Choroid plexus epithelial cell (primary cell): ENCODE measurements at regions not wholly inside any gene's neighbourhood (a gene's known extent, or its start where the extent isn't known, plus 50 kb on each side); places are given as distances from the start of the nearest gene placed in this dataset.

ENCODE experiments used
- DNase-seq: peaks from one replicate; pipeline ENCODE4 v3.0.0-alpha.2; 2010; ENCODE audit warnings: low read depth
- H3K4me3 ChIP-seq: 2 replicates; pipeline ENCODE4 v1.5.1; 2011; ENCODE audit warnings: low read depth, mild to moderate bottlenecking, control low read depth, low read length, moderate library complexity
- TF ChIP-seq, protein P1 (sequence below): conservative IDR thresholded peaks from 2 replicates; pipeline ENCODE4 v1.5.1; 2011; ENCODE audit warnings: low read depth, mild to moderate bottlenecking, control low read depth, inconsistent platforms, low read length, moderate library complexity

DNA sequence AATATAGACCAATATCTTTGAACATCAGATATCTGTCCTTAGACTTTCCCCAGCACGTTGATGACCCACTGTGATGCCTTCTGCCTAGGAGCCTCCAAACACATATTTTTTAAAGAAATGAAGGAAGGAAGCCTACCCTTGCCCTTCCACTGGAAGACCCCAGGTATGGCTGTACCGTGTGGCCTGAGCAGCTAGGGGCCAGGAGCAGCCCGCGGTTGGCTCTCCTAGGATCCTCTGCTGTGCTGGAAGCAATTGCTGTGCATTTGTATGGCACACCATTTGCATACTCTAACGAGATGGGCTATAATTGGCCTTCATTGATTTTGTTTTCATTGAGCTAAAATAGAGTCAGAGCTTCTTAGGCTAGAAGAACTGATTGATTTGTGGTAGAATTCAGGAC, 128.8 kb downstream of the GPAT3 start:
- DNase-seq = no peak
- TF ChIP-seq, protein P1, sequence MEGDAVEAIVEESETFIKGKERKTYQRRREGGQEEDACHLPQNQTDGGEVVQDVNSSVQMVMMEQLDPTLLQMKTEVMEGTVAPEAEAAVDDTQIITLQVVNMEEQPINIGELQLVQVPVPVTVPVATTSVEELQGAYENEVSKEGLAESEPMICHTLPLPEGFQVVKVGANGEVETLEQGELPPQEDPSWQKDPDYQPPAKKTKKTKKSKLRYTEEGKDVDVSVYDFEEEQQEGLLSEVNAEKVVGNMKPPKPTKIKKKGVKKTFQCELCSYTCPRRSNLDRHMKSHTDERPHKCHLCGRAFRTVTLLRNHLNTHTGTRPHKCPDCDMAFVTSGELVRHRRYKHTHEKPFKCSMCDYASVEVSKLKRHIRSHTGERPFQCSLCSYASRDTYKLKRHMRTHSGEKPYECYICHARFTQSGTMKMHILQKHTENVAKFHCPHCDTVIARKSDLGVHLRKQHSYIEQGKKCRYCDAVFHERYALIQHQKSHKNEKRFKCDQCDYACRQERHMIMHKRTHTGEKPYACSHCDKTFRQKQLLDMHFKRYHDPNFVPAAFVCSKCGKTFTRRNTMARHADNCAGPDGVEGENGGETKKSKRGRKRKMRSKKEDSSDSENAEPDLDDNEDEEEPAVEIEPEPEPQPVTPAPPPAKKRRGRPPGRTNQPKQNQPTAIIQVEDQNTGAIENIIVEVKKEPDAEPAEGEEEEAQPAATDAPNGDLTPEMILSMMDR = no peak
- H3K4me3 ChIP-seq = no peak overlapping the region

DNA sequence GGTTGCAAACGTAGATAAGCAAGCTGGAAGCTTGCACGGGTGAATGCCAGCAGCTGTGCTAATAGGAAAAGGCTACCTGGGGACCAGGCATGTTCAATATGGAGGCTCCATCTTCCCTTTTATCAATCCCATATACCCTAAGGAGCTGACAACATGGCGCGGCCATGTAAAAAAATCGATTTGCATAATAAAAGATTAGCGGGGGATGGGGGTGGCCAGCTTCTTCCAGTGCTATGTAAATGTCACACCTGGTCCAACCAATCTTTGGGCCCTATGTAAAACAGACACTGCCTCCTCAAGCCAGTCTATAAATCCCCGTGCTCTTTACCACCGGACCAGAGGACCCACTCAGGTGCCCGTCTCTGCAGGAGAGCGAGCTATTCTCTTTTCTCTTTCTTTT, 128.2 kb downstream of the GPAT3 start:
- H3K4me3 ChIP-seq = no peak overlapping the region
- DNase-seq = no peak
- TF ChIP-seq, protein P1 = no peak

DNA sequence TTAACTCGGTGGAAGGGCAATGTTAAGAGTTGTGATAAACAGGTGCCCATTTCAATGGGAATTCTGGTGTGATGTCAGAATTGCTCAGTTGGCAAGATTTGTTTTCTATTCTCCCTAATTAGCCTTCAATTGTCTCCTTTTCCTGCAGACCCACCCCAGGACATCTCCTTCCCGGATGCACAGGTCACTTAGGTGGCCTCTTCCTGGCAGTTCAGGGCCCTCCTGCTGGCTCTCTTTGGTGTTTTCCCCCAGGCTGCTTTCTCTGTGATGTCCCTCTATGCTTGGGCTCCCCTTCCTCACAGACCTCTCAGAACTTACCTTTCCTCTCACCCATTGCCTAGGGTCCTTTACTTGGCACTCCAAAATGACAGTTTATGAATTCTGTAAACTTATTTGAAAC, 126.3 kb downstream of the GPAT3 start:
- H3K4me3 ChIP-seq = no peak overlapping the region
- no peak for DNase-seq
- TF ChIP-seq, protein P1 = no peak

DNA sequence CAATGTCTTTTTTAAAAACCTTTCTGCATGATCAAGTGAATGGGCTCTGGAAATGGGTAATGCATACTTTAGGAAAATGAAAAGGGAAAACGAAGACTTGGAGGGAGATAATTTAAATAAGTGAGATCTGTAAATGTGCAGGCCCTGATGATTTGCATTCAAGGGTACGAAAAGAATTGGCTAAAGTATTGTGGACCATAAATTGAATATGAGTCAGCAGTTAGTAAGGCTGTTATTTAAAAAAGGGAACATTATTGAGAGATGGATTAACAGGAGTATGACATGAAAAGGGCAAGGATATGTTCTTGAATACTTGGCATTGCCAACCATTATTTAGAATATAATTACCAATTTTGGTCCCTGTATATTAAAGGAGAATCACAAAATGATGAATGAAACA, 125.5 kb downstream of the GPAT3 start:
- DNase-seq = no peak
- TF ChIP-seq, protein P1 = no peak
- H3K4me3 ChIP-seq = no peak overlapping the region

DNA sequence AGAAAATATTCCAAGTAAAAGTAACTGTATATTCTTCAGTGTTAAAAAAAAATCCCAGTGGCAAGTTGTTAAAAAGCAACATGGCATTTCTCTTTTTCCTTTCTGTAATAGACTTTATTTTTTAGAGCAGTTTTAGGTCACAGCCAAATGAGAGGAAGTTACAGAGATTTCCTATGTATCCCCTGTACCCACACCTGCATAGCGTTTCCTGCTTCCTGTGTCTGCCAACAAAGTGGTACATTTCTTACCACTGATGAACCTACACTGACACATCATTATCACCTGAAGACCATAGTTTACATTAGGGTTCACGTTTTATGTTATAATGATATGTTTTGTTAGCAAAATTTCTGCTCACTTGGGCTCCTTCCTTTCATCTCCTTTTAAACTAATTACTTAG, 124.7 kb downstream of the GPAT3 start:
- DNase-seq = no peak
- TF ChIP-seq, protein P1 = no peak
- H3K4me3 ChIP-seq = no peak overlapping the region

DNA sequence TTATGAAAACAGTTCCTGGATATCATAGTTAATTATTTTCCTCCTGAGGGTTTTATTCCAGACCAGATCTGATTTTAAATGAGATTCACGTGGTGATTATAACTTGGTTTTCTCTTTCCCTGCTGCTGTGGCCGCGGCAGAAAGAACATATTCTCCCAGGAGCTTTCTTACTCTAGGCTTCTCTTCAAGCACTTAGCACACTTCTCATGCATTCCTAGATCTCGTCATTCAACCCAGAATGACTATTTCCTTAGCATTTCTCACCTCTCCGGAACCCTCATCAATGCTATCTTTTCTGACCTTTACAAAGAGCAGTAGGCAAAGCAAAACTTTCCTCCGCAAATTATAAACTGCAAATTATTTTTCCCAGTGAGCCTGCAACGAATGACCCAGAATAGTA, 122.9 kb downstream of the GPAT3 start:
- no peak for DNase-seq
- TF ChIP-seq, protein P1 = no peak
- no peak overlapping the region for H3K4me3 ChIP-seq

DNA sequence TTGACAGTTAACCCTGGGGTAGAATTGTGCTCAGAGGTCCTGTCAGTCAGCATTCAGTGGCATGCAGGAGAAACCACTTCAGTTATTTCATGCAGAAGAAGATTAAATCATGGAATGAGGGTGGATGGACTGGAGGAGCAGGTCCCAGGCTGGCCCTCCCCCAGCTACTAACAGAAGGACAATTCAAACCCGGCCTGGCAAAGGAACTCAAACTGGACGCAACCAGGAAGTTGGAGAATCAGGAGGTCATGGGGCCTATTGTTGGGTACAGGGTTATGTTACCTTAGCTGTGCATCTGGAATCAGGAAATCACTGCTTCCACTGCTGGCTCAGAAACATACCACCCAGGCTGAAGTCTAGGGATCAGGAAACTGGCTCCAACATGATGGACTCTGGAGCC, 121.4 kb downstream of the GPAT3 start:
- TF ChIP-seq, protein P1 = no peak
- H3K4me3 ChIP-seq = no peak overlapping the region

More for the DNA sequence above, 121.4 kb downstream of the GPAT3 start:
- DNase-seq = no peak
